Lung (tissue), 11 donors: ENCODE measurements at regions not wholly inside any gene's neighbourhood (a gene's known extent, or its start where the extent isn't known, plus 50 kb on each side); places are given as distances from the start of the nearest gene placed in this dataset.
A peak's percentile ranks its signal among the peaks of the same experiment; 100 is the strongest.

ENCODE experiments used
- ATAC-seq: fragments of 200-7000 bp; cut with Tn5 transposase; one replicate; pipeline ENCODE4 v1.9.1; 2020; ENCODE audit warnings: moderate number of reproducible peaks; ENCODE audit not compliant: insufficient read depth, low FRiP score
- DNase-seq, 3 donors: peaks; one replicate each; pipeline ENCODE4 v3.0.0-alpha.2; 2013 to 2017
- H3K27ac ChIP-seq, 2 donors: one replicate each; pipeline ENCODE4 v1.5.1; 2013; ENCODE audit warnings: mild to moderate bottlenecking in 2 of 2, moderate library complexity in 2 of 2, control low read depth in 1 of 2, inconsistent platforms in 1 of 2, low read depth in 1 of 2, low read length in 1 of 2
- H3K27me3 ChIP-seq, 3 donors: one replicate each; pipeline ENCODE4 v1.5.1; 2013; ENCODE audit warnings: low read length in 2 of 3; ENCODE audit not compliant: control insufficient read depth in 3 of 3, insufficient read depth in 3 of 3
- H3K36me3 ChIP-seq, 4 donors: one replicate each; pipeline ENCODE4 v1.5.1; 2013; ENCODE audit warnings: low read length in 4 of 4, mild to moderate bottlenecking in 1 of 4, moderate library complexity in 1 of 4; ENCODE audit not compliant: control insufficient read depth in 4 of 4, insufficient read depth in 4 of 4
- H3K4me1 ChIP-seq, 5 donors: one replicate each; pipeline ENCODE4 v1.5.1; 2013; ENCODE audit warnings: low read length in 5 of 5, mild to moderate bottlenecking in 2 of 5, moderate library complexity in 1 of 5; ENCODE audit not compliant: control insufficient read depth in 5 of 5, insufficient read depth in 5 of 5
- H3K4me3 ChIP-seq: one replicate; pipeline ENCODE4 v1.5.1; 2013; ENCODE audit warnings: mild to moderate bottlenecking, control low read depth, moderate library complexity
- H3K9ac ChIP-seq, 2 donors: one replicate each; pipeline ENCODE4 v1.5.1; 2013; ENCODE audit warnings: low read length in 2 of 2, control low read depth in 1 of 2; ENCODE audit not compliant: insufficient read depth in 1 of 2
- H3K9me3 ChIP-seq, 4 donors: one replicate each; pipeline ENCODE4 v1.5.1; 2013; ENCODE audit warnings: low read length in 3 of 4, mild to moderate bottlenecking in 1 of 4, moderate library complexity in 1 of 4; ENCODE audit not compliant: control insufficient read depth in 4 of 4, insufficient read depth in 3 of 4
- WGBS, 2 donors: extraction: QIAGEN DNeasy Blood & Tissue Kit; methylation state at CpG; one replicate each; pipeline ENCODE4 v1.1.7; 2013; 5-methylcytosine and 5-hydroxymethylcytosine counted together
- TF ChIP-seq, protein P1 (sequence below): IDR thresholded peaks from 2 replicates; pipeline ENCODE4 v1.5.1; 2012; ENCODE audit warnings: mild to moderate bottlenecking; ENCODE audit errors: control extremely low read depth, extremely low read depth
- donor health status: control.
- donor health status: control.
- donor health status: Bipolar disorder and iron deficiency.
- donor health status: healthy.
- donor health status: DM: yes; HTN: yes; CAD: no.

DNA sequence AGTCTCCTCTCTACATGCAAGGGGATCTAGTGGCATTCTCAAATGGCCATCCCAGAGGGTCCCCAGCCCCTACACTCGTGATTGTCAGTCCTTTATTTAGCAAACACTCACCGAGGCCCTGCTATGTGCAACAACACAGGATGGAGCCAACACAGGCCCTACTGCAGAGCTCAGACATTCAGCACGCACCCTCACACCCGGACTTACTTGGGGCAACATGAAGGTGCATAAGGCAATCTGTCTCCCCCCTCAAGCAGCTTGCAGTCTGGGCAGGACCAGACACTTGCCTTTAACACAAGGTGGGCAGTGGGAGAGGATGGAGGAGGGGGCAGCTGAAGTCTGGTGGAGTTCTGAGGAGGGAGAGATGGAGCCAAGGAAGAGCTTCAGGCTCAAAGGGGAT lies 258.4 kb downstream of the XXYLT1 start:
- no peaks in the 10 kb centered on the region for H3K9me3 ChIP-seq
- no peak overlapping the region for H3K4me3 ChIP-seq
- no peak overlapping the region for H3K27ac ChIP-seq
- no peaks in the 10 kb centered on the region for H3K36me3 ChIP-seq
- no peaks in the 10 kb centered on the region for H3K27me3 ChIP-seq
- H3K9ac ChIP-seq, result no peak overlapping the region
- TF ChIP-seq, protein P1, sequence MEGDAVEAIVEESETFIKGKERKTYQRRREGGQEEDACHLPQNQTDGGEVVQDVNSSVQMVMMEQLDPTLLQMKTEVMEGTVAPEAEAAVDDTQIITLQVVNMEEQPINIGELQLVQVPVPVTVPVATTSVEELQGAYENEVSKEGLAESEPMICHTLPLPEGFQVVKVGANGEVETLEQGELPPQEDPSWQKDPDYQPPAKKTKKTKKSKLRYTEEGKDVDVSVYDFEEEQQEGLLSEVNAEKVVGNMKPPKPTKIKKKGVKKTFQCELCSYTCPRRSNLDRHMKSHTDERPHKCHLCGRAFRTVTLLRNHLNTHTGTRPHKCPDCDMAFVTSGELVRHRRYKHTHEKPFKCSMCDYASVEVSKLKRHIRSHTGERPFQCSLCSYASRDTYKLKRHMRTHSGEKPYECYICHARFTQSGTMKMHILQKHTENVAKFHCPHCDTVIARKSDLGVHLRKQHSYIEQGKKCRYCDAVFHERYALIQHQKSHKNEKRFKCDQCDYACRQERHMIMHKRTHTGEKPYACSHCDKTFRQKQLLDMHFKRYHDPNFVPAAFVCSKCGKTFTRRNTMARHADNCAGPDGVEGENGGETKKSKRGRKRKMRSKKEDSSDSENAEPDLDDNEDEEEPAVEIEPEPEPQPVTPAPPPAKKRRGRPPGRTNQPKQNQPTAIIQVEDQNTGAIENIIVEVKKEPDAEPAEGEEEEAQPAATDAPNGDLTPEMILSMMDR, result no peak
- ATAC-seq (no peak), DNase-seq (no peak)
- 86 to 92% methylated on average over 4 of the region's 4 CpGs for WGBS, 2 donors
- H3K4me1 ChIP-seq, result peaks cover 0 to 5% (median 0%) of the 10 kb centered on the region in 5 donors

DNA sequence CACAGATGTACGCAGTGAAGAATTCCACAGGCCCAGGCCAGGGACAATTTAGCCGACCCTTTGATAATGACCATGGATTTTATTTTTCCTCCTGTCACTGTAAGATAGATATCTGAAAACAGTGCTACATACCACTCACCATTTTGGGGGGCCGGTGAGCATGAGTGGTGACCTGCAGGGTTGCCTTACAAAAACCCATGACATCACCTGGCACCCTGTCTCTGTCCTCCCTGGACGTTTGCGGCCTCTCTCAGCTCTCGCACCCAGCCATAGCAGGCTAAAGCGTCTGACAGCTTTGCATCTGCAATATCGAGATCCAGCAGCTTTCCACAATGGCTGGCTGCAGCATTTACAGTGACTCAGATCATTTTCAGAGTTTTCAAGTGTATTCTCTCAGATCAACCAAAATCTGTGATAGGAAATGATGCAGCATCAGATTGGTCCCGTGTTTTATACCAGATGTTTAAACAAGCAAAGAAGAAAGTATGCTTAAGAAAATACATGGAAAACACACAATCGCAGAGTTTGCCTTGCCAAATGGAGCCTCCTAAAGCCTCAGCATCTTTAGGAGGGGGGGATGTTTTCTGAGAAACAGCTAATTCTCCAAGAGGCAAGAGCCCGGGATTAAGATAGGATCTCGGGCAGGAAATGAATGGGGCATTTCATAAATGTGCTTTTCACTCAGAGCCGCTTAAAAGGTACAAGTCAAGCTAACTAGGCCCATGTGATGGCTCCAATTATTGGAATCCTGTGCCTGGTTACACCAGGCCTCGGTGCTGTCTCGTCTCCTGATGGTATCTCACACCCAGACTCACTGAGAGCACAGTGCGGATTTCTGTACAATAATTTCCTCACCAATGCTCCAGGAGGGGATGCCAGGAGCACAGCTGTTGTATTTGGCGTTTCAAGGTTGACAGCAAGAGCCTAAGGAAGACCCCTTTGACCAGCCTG lies 257.3 kb downstream of the XXYLT1 start:
- H3K27ac ChIP-seq, result no peak overlapping the region
- H3K4me1 ChIP-seq, result peaks cover 0 to 1% (median 0%) of the 10 kb centered on the region in 5 donors
- H3K27me3 ChIP-seq, result no peaks in the 10 kb centered on the region
- no peak for DNase-seq
- H3K4me3 ChIP-seq, result no peak overlapping the region
- no peaks in the 10 kb centered on the region for H3K9me3 ChIP-seq
- no peak for ATAC-seq
- WGBS, 2 donors, result 78 to 79% methylated on average over 17 of the region's 17 CpGs
- H3K9ac ChIP-seq, result no peak overlapping the region
- no peaks in the 10 kb centered on the region for H3K36me3 ChIP-seq
- TF ChIP-seq, protein P1, result no peak

DNA sequence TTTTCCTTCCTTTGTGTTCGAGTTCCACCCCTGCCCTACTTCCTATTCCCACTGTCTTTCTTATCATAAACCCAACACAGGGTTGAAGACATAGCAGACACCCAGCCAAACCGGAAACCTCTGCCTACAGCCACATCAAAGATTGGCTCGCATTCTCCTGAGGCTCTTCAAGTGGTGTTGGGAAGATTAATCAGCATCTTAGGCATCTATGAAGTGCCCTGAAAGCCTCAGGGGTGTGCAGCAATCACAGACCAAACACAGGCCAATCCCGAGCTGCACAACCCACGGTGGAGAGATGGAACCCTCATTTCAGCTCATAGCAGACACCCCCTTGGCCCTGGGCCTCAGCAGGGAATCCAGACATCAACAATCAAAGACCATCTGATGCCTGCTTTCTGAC lies 255.9 kb downstream of the XXYLT1 start:
- Histone ChIP-seq H3K4me3 (no peak overlapping the region), H3K9ac (no peak overlapping the region), H3K27me3 (no peaks in the 10 kb centered on the region), H3K36me3 (no peaks in the 10 kb centered on the region), H3K9me3 (peaks cover 0 to 2% (median 0%) of the 10 kb centered on the region in 4 donors), H3K27ac (no peak overlapping the region), H3K4me1 (peaks cover 0 to 1% (median 0%) of the 10 kb centered on the region in 5 donors)
- WGBS, 2 donors, result 21 to 29% methylated on average over 5 of the region's 5 CpGs
- TF ChIP-seq, protein P1, result no peak
- ATAC-seq (no peak), DNase-seq (peak in 2 of 3 donors; percentile 12 to 38)
